ENCODE measurements at regions not wholly inside any gene's neighbourhood (a gene's known extent, or its start where the extent isn't known, plus 50 kb on each side); places are given as distances from the start of the nearest gene placed in this dataset.

DNA sequence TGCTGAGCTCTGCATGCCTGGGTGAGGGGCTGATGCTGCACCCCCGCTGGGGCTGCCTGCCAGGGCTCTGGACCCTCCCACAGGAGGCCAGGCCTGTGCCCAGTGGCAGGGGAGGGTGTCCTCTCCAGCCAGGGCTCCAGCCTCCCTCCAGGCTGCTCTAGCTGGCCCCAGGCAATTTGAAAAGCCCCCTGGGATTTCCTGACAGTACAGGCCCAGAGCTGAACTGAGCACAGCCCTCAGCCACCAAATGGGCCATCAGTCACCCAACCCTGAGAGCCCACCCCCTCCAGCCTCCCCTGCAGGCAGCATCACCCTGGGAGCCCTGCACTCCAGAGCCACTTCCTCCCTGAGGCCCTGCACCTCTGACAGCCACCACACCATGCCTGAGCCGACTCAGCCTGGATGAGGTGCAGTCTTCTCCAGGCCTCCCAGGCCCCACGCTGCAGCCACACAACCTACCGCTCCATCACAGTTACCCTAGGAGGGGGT, 101.8 kb upstream of the RET start:
- TF ChIP-seq CTCF (conservative IDR thresholded peaks at IDR 0.05), result no peak
- no peak for TF ChIP-seq EZH2 (IDR thresholded peaks at IDR 0.05; ENCODE audit: low read depth)

Data from PC-9 (cell line).